Endothelial cell of umbilical vein (primary cell): ENCODE measurements at regions not wholly inside any gene's neighbourhood (a gene's known extent, or its start where the extent isn't known, plus 50 kb on each side); places are given as distances from the start of the nearest gene placed in this dataset.

Experiments
- BruUV-seq: library from RNA; stranded (reverse); fragments of 400-500 nt; replicated peaks from 2 replicates; lab custom pipeline; 2021; lab: Mats Ljungman, UMichigan
- CTCF ChIA-PET: fragments of 300-600, 350-600 bp; sonication (Branson Sonifier 250); formaldehyde crosslinking; loops from one replicate; lab custom pipeline; 2021; ENCODE audit warnings: antibody characterized with exemption, inconsistent platforms; lab: Charles Lee
- POLR2A ChIA-PET: fragments of 300-600, 350-600 bp; sonication (Branson Sonifier 250); formaldehyde crosslinking; loops from one replicate; lab custom pipeline; 2021; ENCODE audit warnings: antibody characterized with exemption, inconsistent platforms; lab: Charles Lee
- DNase-seq: peaks from one replicate; pipeline ENCODE4 v3.0.0-alpha.2; 2011; ENCODE audit warnings: low read depth, low spot score
- FAIRE-seq: peaks from 2 replicates; lab custom pipeline; 2011; peaks lifted over from hg19 to GRCh38; lab: Jason Lieb, UNC
- H2AFZ ChIP-seq: 2 replicates; pipeline ENCODE4 v1.6.0; 2012; ENCODE audit warnings: low read depth, low read length, control low read depth, inconsistent platforms
- H3K27ac ChIP-seq: 2 replicates; pipeline ENCODE4 v1.5.1; 2011; ENCODE audit warnings: low read depth, mild to moderate bottlenecking, control low read depth, low read length, moderate library complexity; ENCODE audit not compliant: insufficient read depth
- H3K27me3 ChIP-seq, 2 experiments: 2 replicates each; pipeline versions ENCODE4 v1.6.0 to v1.6.1; 2011; ENCODE audit warnings: low read length in 2 of 2, mixed read lengths in 1 of 2; ENCODE audit not compliant: control insufficient read depth in 2 of 2, insufficient read depth in 2 of 2
- H3K36me3 ChIP-seq, 2 experiments: 2 replicates in 1 of 2; 3 replicates in 1 of 2; pipeline ENCODE4 v1.5.1; 2011; ENCODE audit warnings: low read length in 2 of 2, mild to moderate bottlenecking in 1 of 2, moderate library complexity in 1 of 2; ENCODE audit not compliant: control insufficient read depth in 2 of 2, insufficient read depth in 2 of 2; ENCODE audit errors: extremely low read depth in 1 of 2
- H3K4me1 ChIP-seq: 3 replicates; pipeline ENCODE4 v1.5.1; 2011; ENCODE audit warnings: mild to moderate bottlenecking, low read length; ENCODE audit not compliant: control insufficient read depth, insufficient read depth; ENCODE audit errors: extremely low read depth
- H3K4me2 ChIP-seq: 2 replicates; pipeline ENCODE4 v1.6.1; 2011; ENCODE audit warnings: low read length, control low read depth, mixed read lengths; ENCODE audit not compliant: insufficient read depth
- H3K4me3 ChIP-seq, 3 experiments: fragments of 200-600 bp in 1 of 3; sonication (generic), shearing (Covaris generic) in 1 of 3; replicated peaks in 1 of 3; 2 replicates each; pipeline ENCODE4 v1.5.1; 2011 to 2016; ENCODE audit warnings: control low read depth in 3 of 3, low read length in 3 of 3, mild to moderate bottlenecking in 2 of 3, inconsistent platforms in 1 of 3, low read depth in 1 of 3, moderate library complexity in 1 of 3; ENCODE audit not compliant: insufficient read depth in 1 of 3
- H3K79me2 ChIP-seq: 2 replicates; pipeline ENCODE4 v1.6.0; 2012; ENCODE audit warnings: low read length, inconsistent platforms; ENCODE audit not compliant: control insufficient read depth, insufficient read depth
- H3K9ac ChIP-seq: replicated peaks from 2 replicates; pipeline ENCODE3; 2011; ENCODE audit warnings: low read length, control low read depth; ENCODE audit not compliant: insufficient read depth; ENCODE audit errors: extremely low read depth
- H3K9me1 ChIP-seq: replicated peaks from 3 replicates; pipeline ENCODE4 v1.6.0; 2011; ENCODE audit warnings: mild to moderate bottlenecking, low read length; ENCODE audit not compliant: control insufficient read depth, insufficient read depth; ENCODE audit errors: extremely low read depth
- H3K9me3 ChIP-seq: replicated peaks from 2 replicates; pipeline ENCODE4 v1.5.1; 2012; ENCODE audit warnings: low read length, inconsistent platforms; ENCODE audit not compliant: control insufficient read depth, insufficient read depth
- H4K20me1 ChIP-seq: replicated peaks from 2 replicates; pipeline ENCODE3; 2011; ENCODE audit warnings: mild to moderate bottlenecking, low read length; ENCODE audit not compliant: control insufficient read depth, insufficient read depth; ENCODE audit errors: extremely low read depth
- CTCF ChIP-seq, 2 donors: IDR thresholded peaks; 1 replicate in 1 of 2; 2 replicates in 1 of 2; pipeline ENCODE4 v1.5.1; 2011; ENCODE audit warnings: low read length in 2 of 2, mild to moderate bottlenecking in 2 of 2, moderate library complexity in 2 of 2, control low read depth in 1 of 2, inconsistent platforms in 1 of 2, low read depth in 1 of 2; ENCODE audit not compliant: insufficient read depth in 1 of 2; ENCODE audit errors: extremely low read depth in 1 of 2
- EZH2 ChIP-seq: IDR thresholded peaks from 2 replicates; pipeline ENCODE4 v1.6.1; 2012; ENCODE audit warnings: borderline replicate concordance, low read depth, mild to moderate bottlenecking, moderate library complexity, low read length, inconsistent platforms; ENCODE audit not compliant: severe bottlenecking
- FOS ChIP-seq: IDR thresholded peaks from 2 replicates; pipeline ENCODE4 v1.6.1; 2011; ENCODE audit warnings: mild to moderate bottlenecking, low read length, moderate library complexity, borderline replicate concordance; ENCODE audit not compliant: insufficient read depth
- GATA2 ChIP-seq: IDR thresholded peaks from 2 replicates; pipeline ENCODE4 v1.7.0; 2011; ENCODE audit warnings: low read depth, mild to moderate bottlenecking, moderate library complexity, mixed read lengths, low read length; ENCODE audit not compliant: insufficient read length, insufficient read depth
- JUN ChIP-seq: IDR thresholded peaks from 2 replicates; pipeline ENCODE4 v1.6.1; 2011; ENCODE audit warnings: borderline replicate concordance, low read depth; ENCODE audit not compliant: insufficient read length, insufficient read depth
- MYC ChIP-seq: IDR thresholded peaks from one replicate; pipeline ENCODE4 v1.6.1; 2011; ENCODE audit warnings: mild to moderate bottlenecking, low read depth, low read length
- POLR2A ChIP-seq: IDR thresholded peaks from 2 replicates; pipeline ENCODE4 v1.6.1; 2012; ENCODE audit warnings: low read depth, mild to moderate bottlenecking, control low read depth, low read length
- POLR2AphosphoS5 ChIP-seq: IDR thresholded peaks from 2 replicates; pipeline ENCODE4 v1.6.1; 2012; ENCODE audit warnings: low read depth, mild to moderate bottlenecking, control low read depth, low read length, moderate library complexity; ENCODE audit not compliant: insufficient read depth
- dilution Hi-C: fragments of 300-500 bp; cut with MboI; formaldehyde crosslinking; loops from one replicate; pipeline ENCODE4 v1.15.0; 2019; ENCODE audit warnings: low sequenced_read_pairs; ENCODE audit not compliant: extremely low pct_ligation_motif_present
- intact Hi-C: fragments of 100-400 bp; cut with micrococcal nuclease; formaldehyde crosslinking; loops from one replicate; pipeline ENCODE4 v1.10.0; 2022
- TF ChIP-seq, protein P1 (sequence below): IDR thresholded peaks from 2 replicates; pipeline ENCODE4 v1.6.1; 2011; ENCODE audit not compliant: insufficient read depth, insufficient read length

GRCh38 chr1:99503276-99503747 is 142.6 kb upstream of the PALMD start:
- dilution Hi-C loops = no loop called here
- FAIRE-seq = no peak

More at GRCh38 chr1:99503276-99503747, 142.6 kb upstream of the PALMD start:
- Histone ChIP-seq H4K20me1 (no peaks in the 10 kb centered on the region), H2AFZ (no peak overlapping the region), H3K27me3 (no peaks in the 10 kb centered on the region), H3K27ac (no peak overlapping the region), H3K4me2 (no peak overlapping the region), H3K4me3 (no peak overlapping the region), H3K36me3 (no peaks in the 10 kb centered on the region), H3K9me3 (no peaks in the 10 kb centered on the region), H3K9ac (no peak overlapping the region), H3K4me1 (no peaks in the 10 kb centered on the region), H3K9me1 (no peaks in the 10 kb centered on the region), H3K79me2 (no peaks in the 10 kb centered on the region)
- ChIA-PET POLR2A (no interaction called here), CTCF (interaction anchor here (0.5 to 1.3 kb wide), 3 partner anchors 21 to 456 kb away, joined by 3 to 4 read pairs (median 4); no protein-coding TSS in a partner anchor)
- no peak for DNase-seq
- TF ChIP-seq EZH2 (no peak), FOS (no peak), POLR2AphosphoS5 (no peak), POLR2A (no peak), JUN (no peak), GATA2 (no peak), MYC (no peak), CTCF (IDR thresholded peaks at IDR 0.05; ENCODE audit: extremely low read depth in 1 of 2, insufficient read depth in 1 of 2, low read depth in 1 of 2, low read length in 2 of 2) (no peak)
- TF ChIP-seq, protein P1, sequence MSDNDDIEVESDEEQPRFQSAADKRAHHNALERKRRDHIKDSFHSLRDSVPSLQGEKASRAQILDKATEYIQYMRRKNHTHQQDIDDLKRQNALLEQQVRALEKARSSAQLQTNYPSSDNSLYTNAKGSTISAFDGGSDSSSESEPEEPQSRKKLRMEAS = no peak
- no TSS peak for BruUV-seq
- intact Hi-C loops = no loop called here
